Neural cell (in vitro differentiated cells): ENCODE measurements at regions not wholly inside any gene's neighbourhood (a gene's known extent, or its start where the extent isn't known, plus 50 kb on each side); places are given as distances from the start of the nearest gene placed in this dataset.

Experiments
- EP300 ChIP-seq: fragments of 450-650 bp; conservative IDR thresholded peaks from 2 replicates; pipeline ENCODE4 v1.6.1; 2014; ENCODE audit warnings: antibody characterized with exemption, mild to moderate bottlenecking, moderate library complexity; ENCODE audit not compliant: poor library complexity, severe bottlenecking
- EZH2 ChIP-seq: fragments of 200-600, 300-800 bp; shearing (Covaris generic), sonication (generic); IDR thresholded peaks from 2 replicates; pipeline ENCODE4 v1.6.1; 2014; ENCODE audit warnings: antibody characterized with exemption, low read length, borderline replicate concordance, mild to moderate bottlenecking; ENCODE audit not compliant: insufficient read depth, poor library complexity, severe bottlenecking
- POLR2AphosphoS5 ChIP-seq: IDR thresholded peaks from 2 replicates; pipeline ENCODE4 v1.6.1; 2012
- REST ChIP-seq: IDR thresholded peaks from 2 replicates; pipeline ENCODE4 v1.6.1; 2012; ENCODE audit warnings: borderline replicate concordance
- SMC3 ChIP-seq: fragments of 450-650 bp; conservative IDR thresholded peaks from 2 replicates; pipeline ENCODE4 v1.6.1; 2014; ENCODE audit warnings: antibody characterized with exemption, mild to moderate bottlenecking, moderate library complexity; ENCODE audit not compliant: poor library complexity
- TAF1 ChIP-seq: IDR thresholded peaks from 2 replicates; pipeline ENCODE4 v1.6.1; 2012; ENCODE audit warnings: low read depth
- TF ChIP-seq, protein P1 (sequence below): fragments of 450-650 bp; IDR thresholded peaks from 2 replicates; pipeline ENCODE4 v1.5.1; 2014; ENCODE audit warnings: antibody characterized with exemption, mild to moderate bottlenecking, moderate library complexity; ENCODE audit not compliant: poor library complexity, severe bottlenecking

- TF ChIP-seq, protein P1, sequence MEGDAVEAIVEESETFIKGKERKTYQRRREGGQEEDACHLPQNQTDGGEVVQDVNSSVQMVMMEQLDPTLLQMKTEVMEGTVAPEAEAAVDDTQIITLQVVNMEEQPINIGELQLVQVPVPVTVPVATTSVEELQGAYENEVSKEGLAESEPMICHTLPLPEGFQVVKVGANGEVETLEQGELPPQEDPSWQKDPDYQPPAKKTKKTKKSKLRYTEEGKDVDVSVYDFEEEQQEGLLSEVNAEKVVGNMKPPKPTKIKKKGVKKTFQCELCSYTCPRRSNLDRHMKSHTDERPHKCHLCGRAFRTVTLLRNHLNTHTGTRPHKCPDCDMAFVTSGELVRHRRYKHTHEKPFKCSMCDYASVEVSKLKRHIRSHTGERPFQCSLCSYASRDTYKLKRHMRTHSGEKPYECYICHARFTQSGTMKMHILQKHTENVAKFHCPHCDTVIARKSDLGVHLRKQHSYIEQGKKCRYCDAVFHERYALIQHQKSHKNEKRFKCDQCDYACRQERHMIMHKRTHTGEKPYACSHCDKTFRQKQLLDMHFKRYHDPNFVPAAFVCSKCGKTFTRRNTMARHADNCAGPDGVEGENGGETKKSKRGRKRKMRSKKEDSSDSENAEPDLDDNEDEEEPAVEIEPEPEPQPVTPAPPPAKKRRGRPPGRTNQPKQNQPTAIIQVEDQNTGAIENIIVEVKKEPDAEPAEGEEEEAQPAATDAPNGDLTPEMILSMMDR = no peak
- TF ChIP-seq POLR2AphosphoS5 (no peak), EZH2 (no peak), EP300 (no peak), TAF1 (no peak), SMC3 (no peak), REST (no peak)
Measured at GRCh38 chr7:106542550-106543220, 118.3 kb downstream of the CCDC71L start.
